Glutamatergic neuron (in vitro differentiated cells): ENCODE measurements at regions not wholly inside any gene's neighbourhood (a gene's known extent, or its start where the extent isn't known, plus 50 kb on each side); places are given as distances from the start of the nearest gene placed in this dataset.

Experiments used
- DNase-seq: peaks from one replicate; pipeline ENCODE4 v3.0.0; 2022
- H3K27ac Mint-ChIP-seq: one replicate; pipeline ENCODE4 v1.8.0; 2020; ENCODE audit warnings: mild to moderate bottlenecking, mixed read lengths, inconsistent platforms; ENCODE audit not compliant: unreplicated experiment
- H3K27me3 Mint-ChIP-seq: one replicate; pipeline ENCODE4 v1.8.0; 2020; ENCODE audit warnings: mild to moderate bottlenecking, moderate library complexity, mixed read lengths, inconsistent platforms; ENCODE audit not compliant: unreplicated experiment
- H3K36me3 Mint-ChIP-seq: one replicate; pipeline ENCODE4 v1.8.0; 2020; ENCODE audit warnings: mild to moderate bottlenecking, mixed read lengths, inconsistent platforms; ENCODE audit not compliant: unreplicated experiment
- H3K4me1 Mint-ChIP-seq: one replicate; pipeline ENCODE4 v1.8.0; 2020; ENCODE audit warnings: mild to moderate bottlenecking, low read depth, mixed read lengths, inconsistent platforms; ENCODE audit not compliant: unreplicated experiment
- H3K4me3 Mint-ChIP-seq: one replicate; pipeline ENCODE4 v1.8.0; 2020; ENCODE audit warnings: mild to moderate bottlenecking, mixed read lengths, inconsistent platforms; ENCODE audit not compliant: unreplicated experiment
- H3K9me3 Mint-ChIP-seq: one replicate; pipeline ENCODE4 v1.8.0; 2020; ENCODE audit warnings: mild to moderate bottlenecking, moderate library complexity, mixed read lengths, inconsistent platforms; ENCODE audit not compliant: unreplicated experiment
- TF ChIP-seq, protein P1 (sequence below): fragments of 200-600 bp; sonication (generic); IDR thresholded peaks from one replicate; pipeline ENCODE4 v1.5.0; 2021; ENCODE audit not compliant: partially characterized antibody, unreplicated experiment

DNA sequence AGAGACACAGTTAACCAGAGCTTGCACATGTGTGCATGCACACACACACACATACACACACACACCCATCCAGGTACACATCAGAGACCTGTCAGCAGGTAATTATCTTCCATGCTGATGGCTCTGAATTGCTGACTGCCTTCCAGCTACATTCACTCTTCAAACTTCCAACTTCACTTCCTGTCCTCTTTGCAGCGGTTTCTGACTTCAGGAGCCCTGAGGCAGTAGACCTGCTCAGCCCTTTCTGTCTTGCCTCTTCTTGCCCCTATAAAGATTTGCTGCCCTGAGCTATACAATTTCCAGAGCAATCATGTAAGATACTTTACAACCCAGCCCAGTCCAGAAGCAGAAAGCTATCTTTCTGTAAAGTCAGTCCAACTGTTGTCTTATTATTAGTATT lies 310.2 kb downstream of the FGFR2 start:
- TF ChIP-seq, protein P1, sequence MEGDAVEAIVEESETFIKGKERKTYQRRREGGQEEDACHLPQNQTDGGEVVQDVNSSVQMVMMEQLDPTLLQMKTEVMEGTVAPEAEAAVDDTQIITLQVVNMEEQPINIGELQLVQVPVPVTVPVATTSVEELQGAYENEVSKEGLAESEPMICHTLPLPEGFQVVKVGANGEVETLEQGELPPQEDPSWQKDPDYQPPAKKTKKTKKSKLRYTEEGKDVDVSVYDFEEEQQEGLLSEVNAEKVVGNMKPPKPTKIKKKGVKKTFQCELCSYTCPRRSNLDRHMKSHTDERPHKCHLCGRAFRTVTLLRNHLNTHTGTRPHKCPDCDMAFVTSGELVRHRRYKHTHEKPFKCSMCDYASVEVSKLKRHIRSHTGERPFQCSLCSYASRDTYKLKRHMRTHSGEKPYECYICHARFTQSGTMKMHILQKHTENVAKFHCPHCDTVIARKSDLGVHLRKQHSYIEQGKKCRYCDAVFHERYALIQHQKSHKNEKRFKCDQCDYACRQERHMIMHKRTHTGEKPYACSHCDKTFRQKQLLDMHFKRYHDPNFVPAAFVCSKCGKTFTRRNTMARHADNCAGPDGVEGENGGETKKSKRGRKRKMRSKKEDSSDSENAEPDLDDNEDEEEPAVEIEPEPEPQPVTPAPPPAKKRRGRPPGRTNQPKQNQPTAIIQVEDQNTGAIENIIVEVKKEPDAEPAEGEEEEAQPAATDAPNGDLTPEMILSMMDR: no peak
- Mint-ChIP-seq H3K4me3 (no peak overlapping the region), H3K27me3 (peaks cover 3% of the 10 kb centered on the region), H3K27ac (no peak overlapping the region), H3K4me1 (peaks cover 14% of the 10 kb centered on the region), H3K9me3 (peaks cover 2% of the 10 kb centered on the region), H3K36me3 (no peaks in the 10 kb centered on the region)
- no peak for DNase-seq

DNA sequence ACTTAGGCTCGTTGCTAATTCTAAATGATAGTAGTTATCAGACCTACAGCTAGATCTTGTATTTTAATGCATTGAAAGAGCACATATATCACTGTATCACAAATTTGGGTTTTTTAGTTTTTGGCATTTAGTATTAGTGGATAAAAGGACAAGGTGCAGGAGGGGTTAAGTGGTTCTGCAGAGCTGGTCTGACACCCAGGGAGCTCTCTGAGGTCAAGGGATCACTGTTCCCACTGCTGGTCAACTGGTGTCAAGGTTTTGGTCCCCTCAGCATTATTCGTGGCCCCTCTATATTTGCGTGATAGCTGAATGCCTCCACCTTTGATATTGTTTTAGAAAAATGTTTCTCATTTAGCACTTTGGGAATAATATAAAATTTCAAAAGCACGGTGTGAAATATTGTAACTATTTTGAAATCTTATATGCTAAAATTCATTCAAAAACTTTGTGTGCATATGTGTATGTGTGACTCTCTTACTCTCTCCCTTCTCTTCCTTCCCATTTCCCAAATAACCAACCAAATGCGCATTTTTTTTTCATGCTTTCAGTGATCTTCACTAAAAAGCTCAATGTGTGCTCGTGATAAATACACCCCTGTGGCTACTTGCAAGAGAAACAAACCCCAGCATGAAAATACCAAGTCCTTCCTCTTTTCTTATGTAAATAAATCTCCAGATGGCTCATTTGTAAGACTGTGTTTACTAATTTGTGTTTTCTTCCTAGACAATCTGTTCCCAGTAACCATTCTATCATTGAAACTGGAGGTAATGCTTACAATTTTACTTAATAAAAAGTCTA lies 309.2 kb downstream of the FGFR2 start:
- Mint-ChIP-seq H3K4me1 (peaks cover 18% of the 10 kb centered on the region), H3K36me3 (no peaks in the 10 kb centered on the region), H3K27ac (no peak overlapping the region), H3K27me3 (peaks cover 4% of the 10 kb centered on the region), H3K9me3 (peaks cover 2% of the 10 kb centered on the region), H3K4me3 (no peak overlapping the region)
- DNase-seq: no peak
- TF ChIP-seq, protein P1: no peak

DNA sequence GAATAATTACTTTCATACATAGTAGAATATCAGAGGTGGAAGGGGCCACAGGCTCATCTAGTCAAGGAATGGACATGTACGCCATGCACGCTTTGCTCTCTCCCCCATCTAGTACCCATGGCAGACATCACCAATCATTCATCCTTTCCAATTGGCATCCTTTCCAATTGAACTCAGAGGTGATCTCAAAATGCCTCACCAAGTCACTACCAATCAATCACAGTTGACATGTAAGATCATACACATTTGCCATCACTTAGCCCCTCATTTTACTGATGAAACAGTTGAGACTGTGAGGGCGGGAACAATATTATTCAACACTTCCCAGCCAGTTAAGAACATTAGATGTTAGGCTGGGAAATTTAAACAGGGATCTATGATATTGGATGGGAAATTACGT lies 308.4 kb downstream of the FGFR2 start:
- H3K4me3 Mint-ChIP-seq: no peak overlapping the region
- TF ChIP-seq, protein P1: no peak
- peaks cover 2% of the 10 kb centered on the region for H3K9me3 Mint-ChIP-seq
- no peaks in the 10 kb centered on the region for H3K36me3 Mint-ChIP-seq
- peaks cover 5% of the 10 kb centered on the region for H3K27me3 Mint-ChIP-seq
- H3K4me1 Mint-ChIP-seq: peaks cover 19% of the 10 kb centered on the region
- no peak for DNase-seq
- H3K27ac Mint-ChIP-seq: no peak overlapping the region

DNA sequence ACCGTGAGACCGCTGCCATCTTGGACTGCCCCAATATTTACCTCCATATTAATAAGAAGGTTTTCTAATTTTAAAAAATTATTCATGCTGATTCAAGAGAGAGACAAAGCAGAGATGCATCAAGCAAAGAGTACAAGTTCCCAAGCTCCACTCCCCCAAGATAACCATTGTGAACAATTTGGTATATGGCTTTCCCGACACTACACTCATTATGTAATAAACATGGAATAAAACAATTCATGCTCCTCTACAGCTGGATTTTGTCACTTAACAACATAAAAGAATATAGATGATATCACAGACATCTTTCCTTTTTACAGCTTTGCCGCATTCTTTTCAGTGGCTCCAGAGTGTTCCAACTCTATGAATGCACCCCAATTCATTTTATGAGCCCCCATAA lies 307.6 kb downstream of the FGFR2 start:
- Mint-ChIP-seq H3K4me3 (no peak overlapping the region), H3K27ac (no peak overlapping the region), H3K27me3 (peaks cover 9% of the 10 kb centered on the region), H3K36me3 (no peaks in the 10 kb centered on the region), H3K9me3 (peaks cover 2% of the 10 kb centered on the region), H3K4me1 (peaks cover 23% of the 10 kb centered on the region)
- no peak for DNase-seq
- TF ChIP-seq, protein P1: no peak

DNA sequence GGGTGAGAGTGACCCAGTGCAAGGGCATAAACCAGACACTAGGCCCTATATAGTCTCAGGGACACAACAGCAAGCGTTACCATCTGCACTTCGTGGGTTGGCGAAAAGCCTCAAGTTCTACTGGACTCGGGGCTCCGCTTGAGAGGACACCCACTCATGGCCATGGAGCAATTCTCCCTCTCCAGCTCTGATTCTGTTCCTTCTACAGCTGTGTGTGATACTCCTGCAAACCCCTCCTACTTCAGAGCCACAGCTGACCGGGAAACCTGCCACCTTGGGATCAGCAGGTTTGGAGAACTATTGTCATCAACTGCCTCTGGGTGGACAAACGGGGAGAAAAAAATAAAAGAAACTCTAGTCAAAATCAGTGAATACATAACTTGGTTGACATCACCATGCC lies 306.9 kb downstream of the FGFR2 start:
- H3K4me1 Mint-ChIP-seq: peaks cover 28% of the 10 kb centered on the region
- DNase-seq: no peak
- peaks cover 9% of the 10 kb centered on the region for H3K27me3 Mint-ChIP-seq
- no peak overlapping the region for H3K4me3 Mint-ChIP-seq
- no peaks in the 10 kb centered on the region for H3K36me3 Mint-ChIP-seq
- H3K9me3 Mint-ChIP-seq: peaks cover 2% of the 10 kb centered on the region
- H3K27ac Mint-ChIP-seq: no peak overlapping the region
- TF ChIP-seq, protein P1: no peak
